ENCODE measurements at regions not wholly inside any gene's neighbourhood (a gene's known extent, or its start where the extent isn't known, plus 50 kb on each side); places are given as distances from the start of the nearest gene placed in this dataset.
A peak's percentile ranks its signal among the peaks of the same experiment; 100 is the strongest.
"Not testable (repeated sequence)": the region's sequence is repeated elsewhere in the genome, so short reads cannot be mapped to it uniquely, and the experiment has no call there.

- DNase-seq (ENCODE audit: low spot score in 2 of 2) = no peak
- Histone ChIP-seq H3K27me3 (ENCODE audit: low read depth) (no peaks in the 10 kb centered on the region; the same call in 1 of the 2 replicates), H3K9me3 (no peaks in the 10 kb centered on the region), H3K36me3 (replicated peaks) (no peaks in the 10 kb centered on the region), H3K4me3 (no peak overlapping the region), H3K4me1 (no peaks in the 10 kb centered on the region)
- in situ Hi-C loops (cut with MboI; ENCODE audit: low sequenced_read_pairs) = no loop called here
Observed at GRCh38 chr3:78462021-78462420, 1305.8 kb downstream of the ROBO1 start.

GRCh38 chr3:78476076-78476475 lies 1291.7 kb downstream of the ROBO1 start:
- Histone ChIP-seq H3K36me3 (replicated peaks) (no peaks in the 10 kb centered on the region), H3K27me3 (ENCODE audit: low read depth) (no peaks in the 10 kb centered on the region), H3K4me3 (no peak overlapping the region), H3K9me3 (no peaks in the 10 kb centered on the region), H3K4me1 (peaks cover 9% of the 10 kb centered on the region)
- peak in 1 of 2 experiments; percentile 44 for DNase-seq (ENCODE audit: low spot score in 2 of 2)
- in situ Hi-C loops (cut with MboI; ENCODE audit: low sequenced_read_pairs) = no loop called here

GRCh38 chr3:78481050-78481449 lies 1286.7 kb downstream of the ROBO1 start:
- no peak for DNase-seq (ENCODE audit: low spot score in 2 of 2)
- H3K9me3 ChIP-seq = no peaks in the 10 kb centered on the region; the same call in 1 of the 2 replicates
- no peak overlapping the region for H3K4me3 ChIP-seq
- in situ Hi-C loops (cut with MboI; ENCODE audit: low sequenced_read_pairs) = no loop called here
- peaks cover 3% of the 10 kb centered on the region for H3K4me1 ChIP-seq
- no peaks in the 10 kb centered on the region for H3K36me3 ChIP-seq (replicated peaks)
- no peaks in the 10 kb centered on the region for H3K27me3 ChIP-seq (ENCODE audit: low read depth)

- H3K36me3 ChIP-seq (replicated peaks) = no peaks in the 10 kb centered on the region
- no peak overlapping the region for H3K4me3 ChIP-seq
- in situ Hi-C loops (cut with MboI; ENCODE audit: low sequenced_read_pairs) = no loop called here
- no peaks in the 10 kb centered on the region; the same call in 1 of the 2 replicates for H3K9me3 ChIP-seq
- H3K27me3 ChIP-seq (ENCODE audit: low read depth) = no peaks in the 10 kb centered on the region
- H3K4me1 ChIP-seq = no peaks in the 10 kb centered on the region
- DNase-seq (ENCODE audit: low spot score in 2 of 2) = no peak
Observed at GRCh38 chr3:78483090-78483489, 1284.7 kb downstream of the ROBO1 start.

- Histone ChIP-seq H3K36me3 (replicated peaks) (no peaks in the 10 kb centered on the region), H3K4me1 (0 out of 2 replicates have a peak, but pooled peaks cover 4% of the 10 kb centered on the region), H3K4me3 (no peak overlapping the region), H3K27me3 (ENCODE audit: low read depth) (no peaks in the 10 kb centered on the region), H3K9me3 (no peaks in the 10 kb centered on the region)
- in situ Hi-C loops (cut with MboI; ENCODE audit: low sequenced_read_pairs) = no loop called here
- DNase-seq (ENCODE audit: low spot score in 2 of 2) = no peak
Observed at GRCh38 chr3:78494851-78495250, 1272.9 kb downstream of the ROBO1 start.

GRCh38 chr3:78495301-78495700 lies 1272.5 kb downstream of the ROBO1 start:
- no peaks in the 10 kb centered on the region for H3K27me3 ChIP-seq (ENCODE audit: low read depth)
- no peaks in the 10 kb centered on the region for H3K36me3 ChIP-seq (replicated peaks)
- no peak for DNase-seq (ENCODE audit: low spot score in 2 of 2)
- in situ Hi-C loops (cut with MboI; ENCODE audit: low sequenced_read_pairs) = no loop called here
- 0 out of 2 replicates have a peak, but pooled peaks cover 4% of the 10 kb centered on the region for H3K4me1 ChIP-seq
- H3K9me3 ChIP-seq = no peaks in the 10 kb centered on the region
- H3K4me3 ChIP-seq = no peak overlapping the region

- H3K27me3 ChIP-seq (ENCODE audit: low read depth) = no peaks in the 10 kb centered on the region
- H3K36me3 ChIP-seq (replicated peaks) = no peaks in the 10 kb centered on the region
- H3K4me1 ChIP-seq = 0 out of 2 replicates have a peak, but pooled peaks cover 4% of the 10 kb centered on the region
- H3K4me3 ChIP-seq = no peak overlapping the region
- no peak for DNase-seq (ENCODE audit: low spot score in 2 of 2)
- in situ Hi-C loops (cut with MboI; ENCODE audit: low sequenced_read_pairs) = no loop called here
- H3K9me3 ChIP-seq = no peaks in the 10 kb centered on the region
Observed at GRCh38 chr3:78496501-78496900, 1271.3 kb downstream of the ROBO1 start.

- Histone ChIP-seq H3K4me1 (0 out of 2 replicates have a peak, but pooled peaks cover 4% of the 10 kb centered on the region), H3K36me3 (replicated peaks) (no peaks in the 10 kb centered on the region), H3K4me3 (no peak overlapping the region), H3K9me3 (no peaks in the 10 kb centered on the region), H3K27me3 (ENCODE audit: low read depth) (no peaks in the 10 kb centered on the region)
- no peak for DNase-seq (ENCODE audit: low spot score in 2 of 2)
- in situ Hi-C loops (cut with MboI; ENCODE audit: low sequenced_read_pairs) = no loop called here
Observed at GRCh38 chr3:78497021-78497420, 1270.8 kb downstream of the ROBO1 start.

GRCh38 chr3:78497767-78498166 lies 1270.0 kb downstream of the ROBO1 start:
- in situ Hi-C loops (cut with MboI; ENCODE audit: low sequenced_read_pairs) = no loop called here

GRCh38 chr3:78506061-78506460 lies 1261.7 kb downstream of the ROBO1 start:
- in situ Hi-C loops (cut with MboI; ENCODE audit: low sequenced_read_pairs) = no loop called here
- H3K4me3 ChIP-seq = no peak overlapping the region
- H3K36me3 ChIP-seq (replicated peaks) = no peaks in the 10 kb centered on the region
- H3K27me3 ChIP-seq (ENCODE audit: low read depth) = no peaks in the 10 kb centered on the region
- H3K9me3 ChIP-seq = no peaks in the 10 kb centered on the region
- peaks cover 8% of the 10 kb centered on the region for H3K4me1 ChIP-seq
- no peak for DNase-seq (ENCODE audit: low spot score in 2 of 2)

More at GRCh38 chr3:78497767-78498166, 1270.0 kb downstream of the ROBO1 start:
- no peak for DNase-seq (ENCODE audit: low spot score in 2 of 2)
- Histone ChIP-seq H3K27me3 (ENCODE audit: low read depth) (no peaks in the 10 kb centered on the region), H3K9me3 (no peaks in the 10 kb centered on the region), H3K4me3 (no peak overlapping the region), H3K36me3 (replicated peaks) (no peaks in the 10 kb centered on the region), H3K4me1 (0 out of 2 replicates have a peak, but pooled peaks cover 4% of the 10 kb centered on the region)

- no peak overlapping the region for H3K4me3 ChIP-seq
- DNase-seq (ENCODE audit: low spot score in 2 of 2) = no peak
Observed at GRCh38 chr3:78506581-78507195, 1261.1 kb downstream of the ROBO1 start.

GRCh38 chr3:78507196-78507984 lies 1260.4 kb downstream of the ROBO1 start:
- Histone ChIP-seq H3K4me1 (peaks cover 8% of the 10 kb centered on the region), H3K9me3 (no peaks in the 10 kb centered on the region), H3K36me3 (replicated peaks) (no peaks in the 10 kb centered on the region), H3K27me3 (ENCODE audit: low read depth) (no peaks in the 10 kb centered on the region), H3K4me3 (no peak overlapping the region)
- DNase-seq (ENCODE audit: low spot score in 2 of 2) = peak; percentile 15 to 40
- in situ Hi-C loops (cut with MboI; ENCODE audit: low sequenced_read_pairs) = no loop called here

More at GRCh38 chr3:78506581-78507195, 1261.1 kb downstream of the ROBO1 start:
- peaks cover 8% of the 10 kb centered on the region for H3K4me1 ChIP-seq
- no peaks in the 10 kb centered on the region for H3K9me3 ChIP-seq
- in situ Hi-C loops (cut with MboI; ENCODE audit: low sequenced_read_pairs) = no loop called here
- H3K27me3 ChIP-seq (ENCODE audit: low read depth) = no peaks in the 10 kb centered on the region
- H3K36me3 ChIP-seq (replicated peaks) = no peaks in the 10 kb centered on the region

GRCh38 chr3:78511840-78512239 lies 1256.0 kb downstream of the ROBO1 start:
- Histone ChIP-seq H3K4me1 (peaks cover 6% of the 10 kb centered on the region), H3K36me3 (replicated peaks) (no peaks in the 10 kb centered on the region), H3K9me3 (no peaks in the 10 kb centered on the region), H3K4me3 (no peak overlapping the region), H3K27me3 (ENCODE audit: low read depth) (no peaks in the 10 kb centered on the region)
- in situ Hi-C loops (cut with MboI; ENCODE audit: low sequenced_read_pairs) = no loop called here
- DNase-seq (ENCODE audit: low spot score in 2 of 2) = no peak

- in situ Hi-C loops (cut with MboI; ENCODE audit: low sequenced_read_pairs); H3K36me3 ChIP-seq (replicated peaks); H3K9me3 ChIP-seq; H3K4me3 ChIP-seq; DNase-seq (ENCODE audit: low spot score in 2 of 2); H3K4me1 ChIP-seq; H3K27me3 ChIP-seq (ENCODE audit: low read depth): not testable (repeated sequence)
Observed at GRCh38 chr3:78512786-78513185, 1255.0 kb downstream of the ROBO1 start.

All from HAP-1 (cell line).